Ectodermal cell (in vitro differentiated cells): ENCODE measurements at regions not wholly inside any gene's neighbourhood (a gene's known extent, or its start where the extent isn't known, plus 50 kb on each side); places are given as distances from the start of the nearest gene placed in this dataset.

ENCODE experiments used
- H3K27ac ChIP-seq: 2 replicates; pipeline ENCODE4 v1.7.0; 2013; ENCODE audit warnings: mild to moderate bottlenecking, low read depth, low read length; ENCODE audit not compliant: insufficient read depth, poor library complexity, severe bottlenecking
- H3K27me3 ChIP-seq: 2 replicates; pipeline ENCODE4 v1.7.0; 2013; ENCODE audit warnings: mild to moderate bottlenecking, low read length; ENCODE audit not compliant: insufficient read depth, control insufficient read depth, poor library complexity, severe bottlenecking
- H3K36me3 ChIP-seq: one replicate; pipeline ENCODE4 v1.7.0; 2013; ENCODE audit warnings: low read length; ENCODE audit not compliant: control insufficient read depth, insufficient read depth
- H3K4me1 ChIP-seq: one replicate; pipeline ENCODE4 v1.7.0; 2013; ENCODE audit warnings: low read length; ENCODE audit not compliant: control insufficient read depth, insufficient read depth
- H3K4me3 ChIP-seq: 2 replicates; pipeline ENCODE4 v1.7.0; 2013; ENCODE audit warnings: low read depth, low read length, control low read depth; ENCODE audit not compliant: insufficient read depth
- H3K9me3 ChIP-seq: 2 replicates; pipeline ENCODE4 v1.7.0; 2013; ENCODE audit warnings: mild to moderate bottlenecking, low read length, moderate library complexity; ENCODE audit not compliant: control insufficient read depth
- WGBS, 2 experiments: methylation state at CpG; one replicate each; pipeline ENCODE4 v1.1.7; 2013; ENCODE audit warnings: missing lambda C conversion rate in 2 of 2; 5-methylcytosine and 5-hydroxymethylcytosine counted together

- no peaks in the 10 kb centered on the region for H3K36me3 ChIP-seq
- H3K27ac ChIP-seq = no peak overlapping the region
- no CpG with 5 or more reads among the region's 3 CpGs for WGBS, 2 experiments
- H3K4me3 ChIP-seq = no peak overlapping the region
- no peaks in the 10 kb centered on the region for H3K9me3 ChIP-seq
- no peaks in the 10 kb centered on the region for H3K4me1 ChIP-seq
- no peaks in the 10 kb centered on the region for H3K27me3 ChIP-seq
Observed at GRCh38 chr4:89488736-89489135, 181.1 kb upstream of the GPRIN3 start.

GRCh38 chr4:89486673-89487072 lies 179.1 kb upstream of the GPRIN3 start:
- Histone ChIP-seq H3K27ac (no peak overlapping the region), H3K36me3 (no peaks in the 10 kb centered on the region), H3K4me3 (no peak overlapping the region), H3K27me3 (no peaks in the 10 kb centered on the region), H3K4me1 (no peaks in the 10 kb centered on the region), H3K9me3 (no peaks in the 10 kb centered on the region)

GRCh38 chr4:89486042-89486441 lies 178.4 kb upstream of the GPRIN3 start:
- H3K27me3 ChIP-seq = no peaks in the 10 kb centered on the region
- H3K27ac ChIP-seq = no peak overlapping the region
- no peaks in the 10 kb centered on the region for H3K9me3 ChIP-seq
- H3K36me3 ChIP-seq = no peaks in the 10 kb centered on the region
- H3K4me1 ChIP-seq = no peaks in the 10 kb centered on the region
- no peak overlapping the region for H3K4me3 ChIP-seq
- 82 to 84% methylated on average over 3 of the region's 3 CpGs for WGBS, 2 experiments

- Histone ChIP-seq H3K9me3 (no peaks in the 10 kb centered on the region), H3K4me1 (no peaks in the 10 kb centered on the region), H3K27me3 (no peaks in the 10 kb centered on the region), H3K4me3 (no peak overlapping the region), H3K27ac (no peak overlapping the region), H3K36me3 (no peaks in the 10 kb centered on the region)
- 83 to 91% methylated on average over 2 of the region's 2 CpGs for WGBS, 2 experiments
Observed at GRCh38 chr4:89483833-89484232, 176.2 kb upstream of the GPRIN3 start.

- Histone ChIP-seq H3K36me3 (no peaks in the 10 kb centered on the region), H3K27me3 (no peaks in the 10 kb centered on the region), H3K4me1 (no peaks in the 10 kb centered on the region), H3K4me3 (no peak overlapping the region), H3K27ac (no peak overlapping the region), H3K9me3 (no peaks in the 10 kb centered on the region)
- 96 to 97% methylated on average over 6 to 8 of the region's 8 CpGs for WGBS, 2 experiments
Observed at GRCh38 chr4:89482926-89483595, 175.5 kb upstream of the GPRIN3 start.

DNA sequence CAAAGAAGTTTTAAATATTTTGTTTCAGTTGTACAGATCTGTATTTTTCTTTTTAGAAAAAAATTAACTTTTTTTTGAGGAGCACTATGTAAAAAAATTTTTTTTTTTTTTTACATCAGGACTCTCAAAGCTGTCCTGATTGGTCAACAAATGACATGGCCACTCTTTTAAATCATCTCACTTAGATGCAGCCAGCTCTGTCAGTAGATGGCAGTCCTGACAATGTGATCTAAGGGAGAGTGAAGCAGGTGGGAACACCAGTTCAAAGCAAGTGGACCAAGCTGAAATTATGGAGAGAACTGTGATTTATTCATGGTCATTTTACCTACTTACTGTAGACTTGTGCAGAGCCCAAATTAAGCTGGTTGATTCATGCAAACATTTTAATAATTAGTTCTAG lies 174.7 kb upstream of the GPRIN3 start:
- H3K9me3 ChIP-seq = no peaks in the 10 kb centered on the region
- H3K27ac ChIP-seq = no peak overlapping the region
- H3K36me3 ChIP-seq = no peaks in the 10 kb centered on the region
- no peaks in the 10 kb centered on the region for H3K27me3 ChIP-seq
- no peak overlapping the region for H3K4me3 ChIP-seq
- H3K4me1 ChIP-seq = no peaks in the 10 kb centered on the region

- Histone ChIP-seq H3K27ac (no peak overlapping the region), H3K4me3 (no peak overlapping the region), H3K4me1 (no peaks in the 10 kb centered on the region), H3K9me3 (no peaks in the 10 kb centered on the region), H3K27me3 (no peaks in the 10 kb centered on the region), H3K36me3 (no peaks in the 10 kb centered on the region)
- WGBS, 2 experiments = 95 to 96% methylated on average over 4 to 5 of the region's 5 CpGs
Observed at GRCh38 chr4:89469930-89470375, 162.4 kb upstream of the GPRIN3 start.

DNA sequence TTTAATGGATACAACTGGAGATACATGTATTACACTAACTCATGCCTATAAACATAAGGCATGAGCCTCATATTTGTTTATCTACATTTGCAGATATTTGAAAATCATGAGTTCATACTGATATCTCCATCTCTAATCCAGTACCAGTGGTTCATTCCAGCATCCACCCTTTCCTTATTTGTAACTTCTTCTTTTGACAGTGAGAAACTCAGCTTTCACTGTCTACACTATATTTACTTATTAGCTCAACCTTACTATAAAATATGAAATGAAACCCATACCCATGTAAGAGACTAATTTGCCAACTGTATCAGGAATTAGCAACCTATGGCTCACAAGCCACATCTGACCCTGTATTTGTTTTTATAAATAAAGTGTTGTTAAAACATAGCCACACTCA lies 161.9 kb upstream of the GPRIN3 start:
- Histone ChIP-seq H3K27me3 (no peaks in the 10 kb centered on the region), H3K36me3 (no peaks in the 10 kb centered on the region), H3K4me3 (no peak overlapping the region), H3K9me3 (no peaks in the 10 kb centered on the region), H3K27ac (no peak overlapping the region), H3K4me1 (no peaks in the 10 kb centered on the region)

DNA sequence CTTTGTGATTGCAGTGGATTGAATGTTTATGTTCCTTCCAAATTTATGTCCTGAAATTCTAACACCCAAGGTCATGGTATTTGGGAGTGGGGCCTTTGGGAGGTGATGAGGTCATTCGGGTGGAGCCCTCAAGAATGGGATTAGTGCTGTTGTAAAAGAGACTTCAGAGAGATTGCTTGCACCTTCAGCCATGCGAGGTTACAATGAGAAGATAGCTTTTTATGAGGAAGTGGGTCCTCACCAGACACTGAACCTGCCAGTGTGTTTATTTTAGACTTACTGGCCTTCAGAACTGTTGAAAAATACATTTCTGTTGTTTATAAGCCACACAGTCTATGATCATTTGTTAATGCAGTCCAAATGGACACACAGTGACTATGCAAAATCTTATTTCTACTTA lies 161.0 kb upstream of the GPRIN3 start:
- no peak overlapping the region for H3K4me3 ChIP-seq
- H3K27ac ChIP-seq = no peak overlapping the region
- H3K4me1 ChIP-seq = no peaks in the 10 kb centered on the region
- H3K36me3 ChIP-seq = no peaks in the 10 kb centered on the region
- H3K9me3 ChIP-seq = no peaks in the 10 kb centered on the region
- H3K27me3 ChIP-seq = no peaks in the 10 kb centered on the region
- WGBS, 2 experiments = 81 to 82% methylated on average over 2 of the region's 2 CpGs

GRCh38 chr4:89463341-89463740 lies 155.7 kb upstream of the GPRIN3 start:
- Histone ChIP-seq H3K27me3 (no peaks in the 10 kb centered on the region), H3K9me3 (no peaks in the 10 kb centered on the region), H3K4me3 (no peak overlapping the region), H3K36me3 (no peaks in the 10 kb centered on the region), H3K4me1 (no peaks in the 10 kb centered on the region), H3K27ac (no peak overlapping the region)

GRCh38 chr4:89447543-89447942 lies 139.9 kb upstream of the GPRIN3 start:
- whole genome bisulfite sequencing, 2 experiments = 96 to 100% methylated on average over 1 of the region's 1 CpG
- H3K27me3 ChIP-seq = no peaks in the 10 kb centered on the region
- no peak overlapping the region for H3K27ac ChIP-seq

More at GRCh38 chr4:89447543-89447942, 139.9 kb upstream of the GPRIN3 start:
- H3K4me1 ChIP-seq = no peaks in the 10 kb centered on the region
- H3K9me3 ChIP-seq = no peaks in the 10 kb centered on the region
- no peak overlapping the region for H3K4me3 ChIP-seq
- H3K36me3 ChIP-seq = no peaks in the 10 kb centered on the region
